GM18870 (cell line): ENCODE measurements at regions not wholly inside any gene's neighbourhood (a gene's known extent, or its start where the extent isn't known, plus 50 kb on each side); places are given as distances from the start of the nearest gene placed in this dataset.

Experiments used
- ATAC-seq: cut with Tn5 transposase; IDR thresholded peaks from one replicate; pipeline ENCODE4 v1.9.1; 2021; ENCODE audit warnings: moderate library complexity; ENCODE audit not compliant: unreplicated experiment

DNA sequence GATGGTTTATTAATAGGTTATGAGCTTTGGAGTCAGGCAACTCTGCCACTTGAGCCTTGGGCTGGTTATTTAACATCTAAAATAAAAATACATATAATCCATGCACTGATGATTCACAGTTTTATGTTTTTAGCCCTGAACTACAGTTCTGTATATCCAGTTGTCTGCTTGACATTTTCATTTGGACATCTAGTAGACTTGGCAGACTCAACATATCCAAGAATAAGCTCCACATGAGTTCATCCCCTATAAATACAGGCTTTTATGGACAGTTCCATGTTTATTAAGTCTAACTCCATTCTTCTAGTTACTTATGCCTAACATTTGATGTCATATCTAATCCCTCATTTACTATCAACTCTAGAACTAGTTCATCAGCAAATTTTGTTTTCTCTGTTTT lies 174.2 kb downstream of the KIF2B start:
- no peak for ATAC-seq

DNA sequence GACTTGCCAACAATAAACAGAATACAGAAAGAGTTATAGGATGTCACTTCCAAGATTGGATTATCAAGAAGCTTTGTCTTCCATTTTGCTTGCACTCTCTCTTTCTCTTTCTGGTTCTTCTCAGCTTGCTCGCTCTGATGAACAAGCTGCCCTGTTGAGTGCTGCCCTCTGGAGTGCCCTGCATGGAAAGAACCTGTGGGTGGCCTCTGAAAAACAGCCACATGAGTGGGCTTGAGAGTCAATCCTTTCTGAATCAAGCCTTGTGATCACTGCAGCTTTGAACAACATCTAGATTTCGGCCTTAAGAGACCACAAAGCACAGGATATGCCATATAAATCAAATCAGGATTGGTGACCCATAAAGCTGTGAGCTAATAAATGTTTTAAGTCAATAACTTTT lies 185.1 kb downstream of the KIF2B start:
- no peak for ATAC-seq

DNA sequence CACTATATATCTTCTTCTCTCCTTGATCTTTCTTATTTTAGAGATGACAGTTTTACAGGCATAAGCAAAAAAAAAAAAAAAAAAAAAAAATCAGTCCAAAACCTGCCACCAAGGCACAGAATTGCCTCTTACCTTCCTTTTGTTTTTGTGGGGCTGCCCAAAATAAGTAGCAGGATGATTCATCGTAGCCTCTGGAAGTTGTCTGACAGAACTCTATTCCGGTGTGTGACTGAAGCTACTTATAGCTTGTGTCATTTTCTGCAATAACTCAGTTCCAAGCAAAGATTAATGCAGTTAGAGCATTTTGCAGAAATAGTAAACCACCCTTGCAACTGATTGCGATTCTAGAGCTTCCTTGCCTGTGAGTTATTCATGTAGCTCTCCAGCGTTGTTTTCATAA lies 186.8 kb downstream of the KIF2B start:
- ATAC-seq: no peak

DNA sequence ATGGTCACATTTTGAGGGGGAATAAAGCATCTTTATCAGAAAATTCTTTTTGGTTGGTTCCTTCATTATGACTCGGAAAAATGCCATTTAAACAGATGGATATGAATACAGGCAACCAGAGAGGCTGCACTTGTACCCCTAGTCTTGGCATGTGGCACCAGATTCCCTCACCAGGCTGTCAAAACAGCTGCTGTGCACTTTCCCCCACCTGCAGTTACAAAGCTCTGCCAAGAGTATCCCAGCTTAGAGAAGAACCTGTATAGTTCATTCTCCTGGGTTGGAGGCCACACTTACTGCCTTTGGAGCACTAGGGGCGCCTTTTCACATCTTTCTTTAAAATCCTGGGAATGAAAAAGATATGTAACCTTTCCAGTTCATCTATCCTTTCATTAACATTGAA lies 190.3 kb downstream of the KIF2B start:
- ATAC-seq: no peak

DNA sequence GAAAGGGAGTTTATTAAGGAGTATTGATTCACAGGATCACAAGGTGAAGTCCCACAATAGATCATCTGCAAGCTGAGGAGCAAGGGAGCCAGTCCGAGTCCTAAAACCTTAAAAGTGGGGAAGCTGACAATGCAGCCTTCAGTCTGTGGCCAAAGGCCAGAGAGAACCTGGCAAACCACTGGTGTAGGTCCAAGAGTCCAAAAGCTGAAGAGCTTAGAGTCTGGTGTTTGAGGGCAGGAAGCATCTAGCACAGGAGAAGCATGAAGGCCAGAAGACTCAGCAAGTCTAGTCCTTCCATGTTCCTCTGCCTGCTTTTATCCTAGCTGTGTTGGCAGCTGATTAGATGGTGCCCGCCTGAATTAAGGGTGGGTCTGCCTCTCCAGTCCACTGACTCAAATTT lies 193.0 kb downstream of the KIF2B start:
- ATAC-seq: no peak

DNA sequence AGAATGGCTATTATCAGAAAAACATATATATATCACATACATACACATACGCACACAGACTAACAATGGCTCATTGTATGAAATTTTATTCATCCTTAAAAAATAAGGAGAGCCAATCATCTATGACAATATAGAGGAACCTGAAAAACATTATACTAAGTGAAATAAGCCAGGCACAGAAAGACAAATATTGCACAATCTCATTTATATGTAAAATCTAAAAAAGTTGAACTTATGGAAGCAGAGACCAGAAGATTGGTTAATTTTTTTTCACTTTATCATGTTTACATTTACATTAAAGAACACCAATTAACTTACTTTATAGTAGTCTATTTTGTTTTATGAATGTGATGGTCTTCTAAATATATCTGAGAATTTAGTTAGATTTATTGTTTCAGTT lies 198.7 kb downstream of the KIF2B start:
- ATAC-seq: no peak

DNA sequence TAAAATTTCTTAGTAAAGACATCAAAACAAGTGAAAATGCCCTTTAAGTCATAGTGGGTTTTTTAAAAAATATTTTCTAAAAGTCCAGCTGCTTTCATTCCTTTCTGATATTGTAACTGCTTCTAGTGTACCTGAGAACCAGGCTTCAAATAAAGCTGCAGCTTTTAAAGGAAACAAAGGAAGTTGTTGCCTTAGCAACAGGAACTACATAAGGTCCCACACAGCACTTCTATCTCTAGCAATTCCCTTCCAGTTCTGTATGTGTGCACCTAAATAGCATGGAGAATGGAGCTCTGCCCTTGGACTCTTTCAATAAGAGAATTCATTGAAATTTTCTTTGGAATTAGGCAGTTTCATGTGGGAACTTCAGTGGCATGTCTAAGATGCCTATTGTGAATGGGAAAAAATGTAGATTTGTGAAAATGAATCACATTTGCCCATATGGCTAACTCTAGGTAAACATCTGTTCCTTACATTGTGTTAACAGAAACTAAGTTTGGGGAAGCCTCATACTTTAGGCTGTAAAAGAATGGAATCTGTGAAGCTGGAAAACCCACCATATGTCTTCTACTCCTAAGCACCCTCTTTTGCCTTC lies 206.4 kb downstream of the KIF2B start:
- ATAC-seq: no peak

DNA sequence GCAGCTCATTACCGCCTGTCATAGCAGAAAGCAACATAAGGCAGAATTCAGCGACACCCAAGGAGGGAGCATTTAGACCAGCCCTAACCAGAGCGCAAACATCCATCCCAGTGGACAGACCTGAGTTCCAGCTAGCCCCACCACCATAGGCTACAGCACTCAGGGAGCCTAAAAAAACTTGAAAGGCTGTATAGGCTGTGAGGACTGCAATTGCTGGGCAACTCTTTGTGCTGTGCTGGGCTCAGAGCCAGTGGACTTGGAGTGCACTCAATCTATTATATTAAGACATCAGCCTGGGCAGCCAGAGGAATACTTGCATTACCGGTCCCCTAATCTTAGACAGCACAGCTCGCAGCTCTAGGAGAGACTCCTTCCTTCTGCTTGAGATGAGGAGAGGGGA lies 207.3 kb downstream of the KIF2B start:
- no peak for ATAC-seq

DNA sequence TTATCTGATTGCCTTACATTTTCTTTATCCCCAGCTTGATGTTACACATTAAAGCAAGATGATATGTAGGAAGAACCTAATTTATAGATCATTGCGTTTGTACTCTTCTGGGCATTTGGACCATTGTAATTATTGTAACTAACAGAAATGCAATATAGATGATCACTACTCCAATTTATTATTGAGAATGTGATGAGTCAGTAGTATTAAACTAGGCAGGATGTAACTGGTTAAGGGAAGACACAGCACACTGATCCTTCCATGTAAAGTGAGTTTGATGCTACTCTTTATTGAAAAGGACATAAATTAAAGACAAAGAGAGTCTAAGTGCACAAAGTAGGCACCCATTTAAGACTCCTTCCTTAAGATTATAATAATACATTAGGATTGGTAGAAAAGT lies 223.8 kb downstream of the KIF2B start:
- ATAC-seq: no peak

DNA sequence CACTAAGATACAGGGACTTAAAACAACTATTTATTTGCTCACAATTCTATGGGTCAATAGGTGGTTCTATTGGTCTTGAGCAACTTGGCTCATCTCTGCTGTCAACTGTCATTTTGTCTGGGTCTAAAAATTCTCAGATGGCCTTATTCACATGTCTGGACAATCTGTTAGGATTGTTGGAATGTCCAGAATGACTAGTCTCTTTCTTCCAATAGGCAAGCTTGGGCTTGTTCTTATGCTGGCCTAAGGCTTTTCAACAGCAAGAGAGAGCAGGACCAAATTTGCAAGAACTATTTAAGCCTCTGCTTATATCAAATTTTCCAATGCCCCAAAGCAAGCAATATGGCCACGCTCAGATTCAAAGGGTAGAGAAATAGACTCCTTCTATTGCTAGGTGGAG lies 240.9 kb downstream of the KIF2B start:
- no peak for ATAC-seq

DNA sequence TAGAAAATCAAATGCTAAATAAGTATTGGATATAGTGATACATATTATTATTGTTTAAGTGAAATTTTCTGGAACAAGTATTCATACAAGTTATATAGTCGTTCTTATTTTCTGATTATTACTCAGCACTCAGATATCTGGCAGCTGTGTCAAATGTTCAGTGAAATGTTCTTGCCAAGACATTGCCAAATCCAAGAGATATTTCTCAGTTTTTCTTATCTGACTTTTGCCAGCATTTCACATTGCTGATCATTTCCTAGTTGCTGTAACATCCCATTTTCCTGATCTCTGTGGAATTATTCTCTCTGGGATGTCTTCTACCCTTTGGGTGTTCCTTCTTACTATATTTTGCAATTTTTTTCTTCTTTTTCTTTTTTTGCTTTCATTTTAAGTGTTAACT lies 262.3 kb downstream of the KIF2B start:
- ATAC-seq: no peak

DNA sequence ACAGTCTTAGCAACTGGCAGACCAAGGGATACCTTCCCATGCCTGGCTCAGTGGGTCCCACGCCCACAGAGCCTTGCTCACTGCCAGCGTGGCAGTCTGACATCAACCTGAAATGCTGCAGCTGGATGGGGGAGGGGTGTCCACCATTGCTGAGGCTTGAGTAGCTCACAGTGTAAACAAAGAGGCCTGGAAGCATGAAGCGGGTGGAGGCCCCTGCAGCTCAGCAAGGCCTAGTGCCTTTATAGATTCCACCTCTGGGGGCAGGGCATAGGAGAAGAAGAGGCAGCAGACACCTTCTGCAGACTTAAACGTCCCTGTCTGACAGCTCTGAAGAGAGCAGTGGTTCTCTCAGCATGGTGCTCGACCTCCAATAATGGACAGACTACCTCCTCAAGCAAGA lies 263.2 kb downstream of the KIF2B start:
- no peak for ATAC-seq

DNA sequence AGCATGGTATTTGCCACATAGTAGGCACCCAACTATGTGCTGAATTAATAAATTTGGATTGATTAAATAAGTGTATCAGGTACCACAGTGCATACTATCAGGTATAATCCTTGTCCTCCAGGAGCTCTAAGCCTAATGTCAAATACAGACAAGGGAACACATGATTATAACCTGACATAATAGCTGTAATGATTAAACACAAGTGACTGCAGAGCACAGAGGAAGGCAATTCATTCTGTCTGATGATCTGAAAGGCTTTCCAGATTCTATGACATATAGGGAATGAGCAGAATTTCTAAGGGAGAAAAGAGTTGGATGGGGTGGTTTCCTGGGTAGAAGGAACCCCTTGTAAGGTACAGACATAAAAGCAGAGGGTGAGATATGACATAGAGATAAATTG lies 273.5 kb downstream of the KIF2B start:
- no peak for ATAC-seq

DNA sequence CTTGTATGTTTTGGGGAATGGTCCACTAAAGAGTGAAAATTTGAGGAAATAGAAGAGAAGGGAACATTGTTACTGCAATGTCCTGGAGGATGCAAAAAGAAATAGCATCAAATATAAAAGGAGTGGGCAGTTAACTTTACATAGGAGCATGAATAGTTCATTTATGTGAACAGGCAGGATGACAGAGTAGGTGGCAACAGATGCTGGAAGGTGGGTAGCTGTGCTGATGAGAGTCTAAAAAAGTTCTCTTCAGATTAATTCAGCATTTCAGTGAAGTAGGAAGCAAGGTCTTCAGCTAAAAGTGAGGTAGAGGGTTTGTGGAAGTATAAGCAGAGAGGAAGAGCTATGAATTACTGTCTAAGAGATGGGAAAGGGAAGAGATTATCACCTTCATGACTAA lies 276.5 kb downstream of the KIF2B start:
- no peak for ATAC-seq

DNA sequence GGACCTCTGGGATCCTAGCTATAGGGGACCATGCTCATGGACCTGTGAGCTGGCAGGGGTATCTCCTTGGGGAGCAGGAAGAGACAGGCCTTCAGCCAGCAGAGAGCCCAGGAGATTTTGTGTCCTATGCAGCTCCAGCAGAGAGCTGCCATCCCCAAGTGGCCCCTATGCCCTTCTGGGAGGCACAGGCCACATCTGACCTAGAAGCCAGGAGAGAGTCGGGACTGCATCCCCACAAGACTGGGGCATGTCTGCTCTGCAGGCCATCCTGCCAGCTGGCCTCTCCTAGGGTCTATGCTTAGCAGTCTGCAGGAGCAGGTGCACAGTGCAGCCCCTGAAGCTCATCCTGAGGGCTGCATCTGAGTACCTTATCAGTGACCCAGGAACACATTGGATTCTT lies 279.5 kb downstream of the KIF2B start:
- no peak for ATAC-seq

DNA sequence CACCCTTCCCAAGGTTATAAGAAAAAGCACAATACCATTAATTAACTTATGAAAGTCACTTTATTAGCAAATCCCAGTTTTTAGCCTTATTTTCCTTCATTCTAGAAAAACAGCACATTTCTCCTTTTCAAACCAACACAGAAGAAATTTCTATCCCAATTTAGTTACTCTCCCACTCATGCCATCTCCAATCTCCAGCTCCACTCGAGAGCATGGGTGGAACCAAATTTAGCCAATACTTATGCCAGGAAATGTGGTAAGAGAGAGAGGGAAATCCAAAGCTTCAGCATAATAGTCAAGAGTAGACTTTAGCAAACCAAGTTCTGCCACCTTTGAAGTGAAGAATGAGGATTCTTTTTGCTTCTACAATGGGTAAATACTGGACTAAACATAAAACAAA lies 288.8 kb downstream of the KIF2B start:
- no peak for ATAC-seq

DNA sequence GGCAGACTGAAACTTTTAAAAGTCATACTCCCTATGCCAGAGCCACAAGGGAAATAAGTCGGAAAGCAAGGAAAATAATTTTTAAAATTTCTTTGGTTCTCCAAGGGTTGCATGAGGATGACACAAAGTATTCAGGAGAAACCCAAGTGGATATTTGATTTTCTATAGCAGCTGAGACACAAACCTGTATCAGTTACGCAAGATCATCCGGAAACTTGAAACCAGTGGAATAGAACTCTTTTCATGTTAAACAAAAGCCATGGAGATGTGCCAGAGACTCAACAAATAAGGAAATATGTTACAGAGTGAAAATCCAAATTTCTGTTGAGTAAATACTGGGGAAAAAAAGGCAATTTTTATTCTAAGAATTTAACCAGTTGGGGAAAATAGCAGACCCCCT lies 294.7 kb downstream of the KIF2B start:
- ATAC-seq: no peak

DNA sequence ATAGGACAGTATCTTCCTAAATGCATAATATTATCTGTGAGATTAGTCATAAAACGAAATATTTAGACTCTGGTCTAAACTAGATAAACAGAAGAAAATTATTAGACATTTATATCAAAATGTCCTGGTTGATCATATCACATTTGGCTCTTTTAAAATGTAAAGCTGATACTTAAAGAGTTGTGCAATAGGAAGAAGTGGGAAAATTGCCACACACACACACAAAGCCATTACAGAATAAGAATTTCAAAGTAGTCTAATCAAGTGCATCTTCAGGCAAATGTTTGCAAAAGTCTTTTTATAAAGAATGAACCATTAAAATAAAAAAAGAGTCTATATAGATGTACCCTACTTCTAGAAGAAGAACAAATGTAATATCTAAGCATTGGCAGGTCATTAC lies 301.7 kb downstream of the KIF2B start:
- ATAC-seq: no peak

DNA sequence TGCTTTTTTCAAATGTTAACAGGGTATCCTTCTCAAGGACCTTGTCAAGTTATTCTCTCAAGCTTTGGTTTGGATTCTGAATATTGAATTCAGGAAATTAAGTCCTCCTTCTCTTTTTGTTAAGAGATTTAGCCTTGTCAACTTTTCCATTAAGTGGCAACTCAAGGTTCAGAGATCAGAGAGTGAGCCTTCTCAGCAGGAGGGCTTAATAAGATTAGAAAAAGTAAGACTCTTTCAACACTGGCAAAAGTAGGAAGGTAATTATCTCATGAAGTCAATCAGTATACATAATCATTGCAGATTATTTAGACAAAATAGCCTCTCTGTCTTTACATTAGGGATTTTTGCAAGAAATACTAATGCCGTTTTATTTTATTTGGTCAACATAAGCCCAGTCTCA lies 330.7 kb downstream of the KIF2B start:
- no peak for ATAC-seq

DNA sequence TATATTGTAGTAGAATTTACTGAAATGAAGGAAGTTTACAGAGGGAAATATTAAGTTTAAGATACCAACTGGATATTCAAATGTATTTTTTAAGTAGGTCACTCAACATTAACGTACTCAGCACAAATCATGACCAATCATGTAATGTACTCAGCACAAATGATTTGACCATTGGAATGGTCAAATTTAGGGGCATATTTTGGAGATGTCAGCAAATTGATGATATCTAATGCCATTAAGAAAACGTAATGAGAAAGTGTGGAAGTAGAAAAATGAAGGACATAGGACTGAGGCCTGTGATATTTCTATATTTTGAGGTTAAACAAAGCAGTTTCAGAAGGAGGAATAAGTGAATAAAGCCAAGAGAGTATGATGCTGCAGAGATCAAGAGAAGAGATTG lies 334.8 kb downstream of the KIF2B start:
- no peak for ATAC-seq

DNA sequence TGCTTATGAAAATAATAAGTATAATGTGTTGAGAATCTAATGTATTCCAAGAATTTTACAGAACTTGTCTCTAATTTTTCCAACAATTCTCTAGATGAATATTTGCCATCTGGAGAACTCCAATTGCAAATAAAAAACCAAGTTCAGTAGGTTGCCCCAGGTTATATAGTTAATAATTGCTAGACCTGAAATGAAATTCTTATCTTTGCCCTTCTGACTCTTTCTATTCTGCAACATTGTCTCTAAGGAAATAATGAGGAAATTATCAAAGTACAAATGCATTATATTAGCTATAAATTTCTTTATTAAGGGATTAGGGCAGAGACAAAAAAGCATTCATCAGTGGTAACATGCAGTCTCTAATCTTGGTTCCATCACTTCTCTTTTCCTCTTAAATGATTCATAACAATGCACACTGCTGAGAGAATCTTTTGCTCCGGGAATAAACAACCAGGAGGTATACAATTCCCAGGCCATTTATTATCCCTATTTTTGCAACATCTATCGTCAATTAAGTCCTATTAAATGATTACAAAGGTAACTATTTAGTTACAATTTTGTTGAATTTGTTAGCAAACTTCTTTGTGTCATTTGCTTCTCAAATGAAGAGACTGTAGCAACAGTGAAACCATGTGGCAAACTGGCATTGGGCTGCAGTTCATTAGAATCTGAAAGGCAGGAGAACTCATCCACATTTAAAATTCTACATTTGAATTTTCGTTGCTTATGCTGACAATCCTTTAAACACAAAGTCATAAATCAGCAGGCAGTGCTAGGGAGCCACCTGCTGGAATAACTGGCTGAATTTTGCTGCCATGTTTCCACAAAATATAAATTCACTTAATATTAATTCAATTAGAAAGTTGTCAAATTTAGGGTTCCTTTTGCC lies 349.6 kb downstream of the KIF2B start:
- no peak for ATAC-seq

DNA sequence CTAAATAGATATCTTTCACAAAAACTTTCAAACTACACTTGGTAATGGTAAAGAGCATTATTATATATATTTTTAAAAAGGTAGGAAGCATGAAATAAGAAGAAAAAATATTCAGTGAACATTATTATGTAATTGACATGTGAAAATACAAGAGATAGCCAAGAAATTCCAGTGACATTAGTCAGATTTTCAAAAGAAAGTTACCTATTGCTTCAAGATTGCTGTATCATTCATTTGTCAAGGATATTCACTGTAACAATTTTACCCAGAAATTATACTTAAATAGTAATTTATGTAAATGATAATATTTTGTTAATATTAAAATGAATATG lies 350.2 kb downstream of the KIF2B start:
- ATAC-seq: no peak
